HG03469 (cell line): ENCODE measurements at regions not wholly inside any gene's neighbourhood (a gene's known extent, or its start where the extent isn't known, plus 50 kb on each side); places are given as distances from the start of the nearest gene placed in this dataset.

Source experiments
- ATAC-seq: cut with Tn5 transposase; IDR thresholded peaks from one replicate; pipeline ENCODE4 v1.9.1; 2021; ENCODE audit warnings: mild to moderate bottlenecking, moderate library complexity, moderate number of reproducible peaks; ENCODE audit not compliant: unreplicated experiment

DNA sequence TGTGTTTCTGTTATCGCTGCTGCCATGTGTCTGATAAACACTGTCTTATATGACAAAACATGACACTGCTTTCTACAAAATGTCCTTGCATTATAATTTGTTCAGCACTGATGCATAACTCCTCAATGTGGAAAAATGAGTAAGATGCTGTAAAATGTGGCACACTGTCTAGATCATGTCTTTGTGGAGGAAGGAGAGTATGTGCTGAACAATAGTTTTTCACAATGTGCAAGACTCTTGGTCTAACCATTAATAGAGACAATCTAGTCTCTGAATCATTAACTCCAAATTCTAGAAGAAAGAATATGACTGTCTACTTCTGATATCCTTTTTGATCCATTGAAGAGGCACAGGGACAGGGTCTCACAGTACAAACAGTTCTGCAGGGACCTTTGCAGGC lies 127.9 kb upstream of the RARB start:
- ATAC-seq, result no peak

DNA sequence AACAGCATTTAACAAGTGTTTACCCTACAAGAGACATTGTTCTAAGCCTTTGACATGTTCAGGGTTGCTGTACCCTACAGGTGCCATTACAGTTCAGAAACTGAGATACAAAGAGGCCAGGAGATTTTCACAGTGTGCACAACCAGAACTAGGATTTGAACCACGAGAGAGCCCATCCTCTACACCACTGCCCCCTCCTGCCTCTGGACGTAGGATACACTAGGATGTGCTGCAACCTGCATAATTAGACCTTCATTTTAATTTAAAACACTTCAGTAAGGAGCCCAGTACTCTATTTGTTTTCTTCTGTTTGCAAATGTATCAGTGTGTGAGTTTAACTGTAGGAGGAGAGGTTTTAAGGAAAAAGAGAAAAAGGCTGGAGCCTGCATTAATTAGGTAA lies 123.1 kb upstream of the RARB start:
- no peak for ATAC-seq

DNA sequence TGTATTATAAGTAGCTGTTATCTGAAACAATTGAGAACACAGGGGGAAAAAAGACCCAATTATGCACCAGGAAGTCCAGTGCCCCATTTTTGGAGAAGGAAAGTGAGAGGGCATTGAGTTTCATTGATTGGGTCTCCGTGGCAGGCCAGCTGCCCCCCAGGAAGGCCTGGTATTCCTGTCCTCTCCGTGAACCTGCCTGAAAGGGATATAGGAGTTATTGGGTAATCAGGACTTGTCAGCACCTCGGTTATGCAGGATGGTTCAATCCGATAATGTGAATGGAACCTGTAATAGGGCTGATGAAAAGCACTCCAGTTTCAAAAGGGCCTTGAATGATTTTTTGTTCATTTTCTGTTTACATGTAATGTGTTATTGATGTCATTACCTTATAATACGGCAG lies 122.0 kb upstream of the RARB start:
- ATAC-seq, result no peak

DNA sequence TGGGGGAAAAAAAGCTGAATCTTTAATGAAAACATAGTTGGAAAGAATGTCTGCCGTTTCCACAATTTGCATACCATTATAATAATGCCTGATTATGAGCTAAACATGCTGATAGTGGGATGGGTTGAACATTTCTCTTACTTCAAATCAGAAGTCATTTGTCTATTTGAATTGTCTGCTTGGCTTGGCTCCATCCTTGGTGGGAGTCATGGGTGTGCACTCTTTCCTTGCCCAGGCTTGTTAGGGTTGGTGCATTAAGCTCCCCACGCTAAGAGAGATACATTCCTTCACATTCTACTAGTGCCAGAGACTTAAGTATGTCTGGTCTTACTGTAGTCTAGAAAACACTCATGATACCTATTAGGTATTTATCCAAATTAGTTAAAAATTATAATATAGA lies 121.4 kb upstream of the RARB start:
- no peak for ATAC-seq

DNA sequence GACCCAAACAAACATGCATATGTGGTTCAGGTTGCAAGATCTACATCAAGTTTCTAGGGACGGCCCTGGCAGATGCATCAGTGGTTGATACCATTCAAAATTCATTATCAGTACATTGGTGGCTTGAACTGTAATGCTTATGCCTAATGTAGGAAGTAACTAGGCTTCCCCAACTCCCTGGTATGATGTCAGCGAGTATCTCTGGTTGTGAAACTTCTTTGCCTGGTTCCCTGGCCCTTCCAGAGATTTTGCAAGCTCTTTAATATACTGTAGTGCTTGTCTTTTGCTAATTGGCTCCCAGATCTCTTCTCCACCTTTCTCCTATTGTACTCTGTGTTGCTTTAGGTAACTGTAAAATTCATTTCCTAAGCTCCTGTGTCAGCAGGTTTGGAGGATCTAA lies 114.8 kb upstream of the RARB start:
- no peak for ATAC-seq

DNA sequence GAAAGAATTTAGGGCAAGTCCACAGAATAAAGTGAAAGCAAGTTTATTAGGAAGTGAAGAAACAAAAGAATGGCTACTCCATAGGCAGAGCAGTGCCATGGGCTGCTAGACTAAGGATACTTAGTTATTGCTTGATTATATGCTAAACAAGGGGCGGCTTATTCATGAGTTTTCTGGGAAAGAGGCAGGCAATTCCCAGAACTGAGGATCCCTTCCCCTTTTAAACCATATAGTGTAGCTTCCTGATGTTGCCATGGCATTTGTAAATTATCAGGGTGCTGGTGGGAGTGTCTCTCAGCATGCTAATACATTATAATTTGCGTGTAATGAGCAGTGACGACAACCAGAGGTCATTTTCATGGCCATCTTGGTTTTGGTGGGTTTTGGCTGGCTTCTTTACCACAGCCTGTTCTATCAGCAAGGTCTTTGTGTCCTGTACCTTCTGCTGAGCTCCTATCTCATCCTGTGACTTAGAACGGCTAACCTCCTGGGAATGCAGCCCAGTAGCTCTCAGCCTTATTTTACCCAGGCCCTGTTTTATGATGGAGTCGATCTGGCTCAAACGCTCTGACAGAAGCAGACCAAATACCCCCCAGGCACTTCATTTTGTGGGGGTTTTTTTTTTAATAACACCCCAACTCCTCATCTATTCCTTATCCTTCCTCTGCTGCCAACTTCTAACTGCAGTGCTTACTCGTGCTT lies 103.0 kb upstream of the RARB start:
- ATAC-seq, result no peak

DNA sequence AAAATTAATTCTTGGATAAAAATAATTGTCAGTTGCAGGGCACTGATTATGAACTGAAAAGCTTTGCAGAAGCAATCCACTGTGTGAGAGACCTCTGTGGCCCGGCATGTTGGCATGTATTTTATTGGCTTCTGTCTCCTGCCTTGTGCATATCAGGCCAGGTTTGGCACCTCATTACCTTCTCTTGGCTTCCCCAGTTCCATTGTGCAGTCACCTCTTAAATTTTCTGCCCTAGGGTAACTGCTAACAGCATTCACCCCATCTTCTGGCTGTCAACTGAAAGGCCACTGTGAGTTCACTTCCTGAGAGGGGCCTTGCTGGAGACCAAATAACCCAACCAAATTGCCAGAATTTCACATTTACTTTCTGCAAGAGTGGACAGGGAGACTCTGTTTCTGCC lies 92.7 kb upstream of the RARB start:
- no peak for ATAC-seq

DNA sequence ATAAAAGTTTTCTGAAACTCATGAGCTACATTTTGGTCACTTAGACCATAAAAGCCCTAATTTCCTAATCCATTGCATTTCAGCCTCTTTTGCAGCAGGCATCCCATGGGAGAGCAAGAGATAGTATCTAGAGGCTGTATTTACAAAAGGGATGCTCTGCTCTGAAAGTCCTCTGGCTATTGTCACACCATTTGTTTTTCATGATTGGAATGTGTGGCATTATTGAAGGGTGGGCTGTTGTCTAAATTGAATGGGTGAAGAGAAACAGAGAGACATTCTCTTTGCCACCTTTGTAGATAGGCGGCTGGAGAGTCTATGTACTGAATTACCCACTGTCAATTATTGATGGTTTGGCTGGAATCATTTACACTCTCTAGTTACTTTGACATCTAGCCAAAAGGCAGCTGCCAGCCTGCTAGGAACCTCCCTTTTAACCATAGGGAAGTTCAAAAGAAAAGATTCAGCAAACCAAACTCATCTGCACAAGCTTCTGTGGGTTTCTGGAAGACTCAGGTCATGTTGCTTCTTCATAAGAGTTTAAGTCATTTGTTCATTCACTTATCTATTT lies 89.8 kb upstream of the RARB start:
- ATAC-seq, result no peak

DNA sequence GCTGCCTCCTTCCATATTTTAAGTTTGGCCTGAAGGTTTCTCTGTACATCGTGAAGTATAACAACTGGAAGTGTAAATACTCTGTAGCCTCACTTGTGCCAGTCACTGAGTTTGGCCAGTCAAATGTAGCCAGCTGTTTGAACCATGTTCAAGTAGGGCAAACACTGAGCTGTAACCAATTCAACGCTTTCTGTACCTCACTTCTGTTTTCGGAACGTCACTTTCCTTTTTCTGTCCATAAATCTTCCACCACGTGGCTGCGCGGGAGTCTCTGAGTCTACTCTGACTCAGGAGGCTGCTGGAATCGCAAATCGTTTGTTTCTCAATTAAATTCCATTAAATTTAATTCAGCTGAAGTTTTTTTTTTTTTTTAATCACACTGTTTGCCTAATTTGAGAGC lies 88.8 kb upstream of the RARB start:
- ATAC-seq, result no peak

DNA sequence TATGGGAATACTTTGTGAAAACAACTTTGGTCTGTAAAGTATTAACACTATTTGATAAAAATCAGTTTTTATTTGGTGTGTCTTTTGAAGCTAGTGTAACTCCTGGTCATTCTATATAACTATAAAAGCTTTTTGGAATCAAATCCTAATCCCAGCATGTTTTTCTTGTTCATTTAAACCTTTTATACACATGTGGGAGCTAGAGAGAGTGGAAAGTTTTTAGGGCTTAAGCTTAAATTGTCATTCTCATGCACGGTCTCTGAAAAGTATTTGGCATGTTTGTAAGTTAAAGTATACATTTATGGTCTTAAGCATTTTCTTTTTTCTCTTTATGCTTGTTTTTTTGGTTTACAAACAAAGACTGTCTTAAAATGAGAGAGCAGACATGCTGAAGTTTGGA lies 83.4 kb upstream of the RARB start:
- ATAC-seq, result no peak

DNA sequence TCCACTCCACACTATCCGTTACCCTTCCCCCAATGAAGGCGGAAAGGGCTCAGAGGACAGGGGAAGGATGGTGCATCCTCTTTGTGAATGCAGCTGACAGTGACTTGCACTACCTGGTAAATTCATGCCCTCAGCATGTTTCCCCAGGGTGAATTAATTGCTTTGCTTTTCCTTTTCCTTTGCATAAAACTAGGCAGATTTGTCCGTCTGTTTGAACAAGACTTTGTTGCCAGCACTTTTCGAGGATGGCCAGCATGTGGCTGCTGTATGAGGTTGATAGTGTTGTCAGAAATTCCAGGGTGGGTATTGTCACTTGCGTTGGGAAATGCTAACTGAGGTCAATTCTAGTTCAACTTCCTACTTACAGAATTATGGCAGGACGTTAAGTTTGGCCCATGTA lies 79.0 kb upstream of the RARB start:
- ATAC-seq, result no peak

DNA sequence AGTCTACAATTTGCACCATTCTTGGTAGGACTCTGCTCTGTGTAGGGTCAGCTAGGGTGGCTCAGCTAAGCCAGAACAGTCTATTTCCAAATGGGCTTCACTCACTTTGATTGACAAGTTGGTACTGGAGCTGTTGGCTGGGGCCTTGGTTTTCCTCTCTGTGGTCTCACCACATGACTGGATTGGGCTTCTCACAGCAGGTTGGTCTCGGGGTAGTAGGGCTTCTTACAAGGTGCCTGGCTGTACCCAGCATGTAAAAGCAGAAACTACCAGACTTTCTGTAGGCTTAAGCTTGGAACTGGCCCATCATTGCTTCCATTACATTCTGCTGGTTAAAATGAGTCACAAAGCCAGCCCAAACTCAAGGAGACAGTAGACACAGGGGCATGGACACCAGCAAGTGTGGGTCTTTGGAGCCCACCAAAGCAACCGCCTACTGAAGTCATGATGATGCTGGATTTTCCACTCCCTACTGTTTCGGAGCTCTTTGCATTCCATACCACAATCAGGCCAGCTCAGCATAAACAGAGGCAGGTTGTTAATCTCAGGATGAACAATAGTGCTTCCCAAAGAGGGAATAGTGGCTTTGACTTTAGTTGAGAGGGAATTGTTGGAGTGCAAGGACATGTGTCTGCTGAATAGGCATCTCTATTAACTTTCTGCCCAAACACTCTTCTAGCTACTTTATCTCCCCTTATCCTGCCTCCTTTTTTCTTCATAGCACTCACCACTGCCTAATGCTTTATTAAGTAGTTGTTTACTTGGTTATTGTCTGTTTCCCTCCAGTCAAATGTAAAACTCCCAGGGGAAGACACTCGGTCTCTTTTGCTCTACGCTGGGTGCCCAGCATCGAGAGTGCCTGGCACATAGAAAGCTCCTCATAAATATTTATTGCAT lies 78.0 kb upstream of the RARB start:
- ATAC-seq, result no peak

DNA sequence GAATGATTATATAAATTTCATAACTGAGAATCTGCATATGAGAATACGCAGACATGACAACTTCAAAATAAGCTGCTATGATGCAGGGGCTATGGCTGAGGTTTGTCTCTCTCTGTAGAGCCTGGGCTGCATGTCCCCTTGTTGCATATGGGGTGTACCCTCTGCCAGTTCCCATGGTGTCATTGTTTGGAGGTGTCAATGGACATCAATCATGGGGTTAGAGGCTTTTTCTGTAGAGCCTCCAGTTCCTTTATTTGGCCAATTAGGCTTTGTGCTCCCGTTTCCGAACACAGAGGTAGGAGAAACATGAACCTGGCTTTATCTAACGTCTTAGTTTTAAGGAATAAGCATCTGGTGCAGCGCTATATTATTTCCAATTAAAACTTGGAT lies 77.3 kb upstream of the RARB start:
- ATAC-seq, result no peak

DNA sequence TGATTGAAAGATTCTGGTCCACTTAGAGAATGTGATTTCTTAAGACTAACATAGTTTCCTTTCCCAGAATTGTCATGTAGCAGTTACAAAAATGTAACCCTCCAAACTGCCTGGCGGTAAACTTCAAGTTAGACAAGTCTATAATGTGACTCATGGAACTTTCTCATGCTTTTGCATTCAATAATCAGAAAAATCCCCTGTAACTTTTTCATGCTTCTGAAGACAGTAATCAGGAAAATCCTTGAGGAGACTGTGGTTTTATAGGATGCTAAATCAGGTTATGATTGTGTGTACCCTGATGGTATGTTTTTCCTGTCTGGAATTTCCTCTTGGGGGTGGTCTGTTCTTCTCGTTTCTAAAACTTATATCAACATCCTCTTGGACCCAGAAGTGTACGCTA lies 74.0 kb upstream of the RARB start:
- ATAC-seq, result no peak

DNA sequence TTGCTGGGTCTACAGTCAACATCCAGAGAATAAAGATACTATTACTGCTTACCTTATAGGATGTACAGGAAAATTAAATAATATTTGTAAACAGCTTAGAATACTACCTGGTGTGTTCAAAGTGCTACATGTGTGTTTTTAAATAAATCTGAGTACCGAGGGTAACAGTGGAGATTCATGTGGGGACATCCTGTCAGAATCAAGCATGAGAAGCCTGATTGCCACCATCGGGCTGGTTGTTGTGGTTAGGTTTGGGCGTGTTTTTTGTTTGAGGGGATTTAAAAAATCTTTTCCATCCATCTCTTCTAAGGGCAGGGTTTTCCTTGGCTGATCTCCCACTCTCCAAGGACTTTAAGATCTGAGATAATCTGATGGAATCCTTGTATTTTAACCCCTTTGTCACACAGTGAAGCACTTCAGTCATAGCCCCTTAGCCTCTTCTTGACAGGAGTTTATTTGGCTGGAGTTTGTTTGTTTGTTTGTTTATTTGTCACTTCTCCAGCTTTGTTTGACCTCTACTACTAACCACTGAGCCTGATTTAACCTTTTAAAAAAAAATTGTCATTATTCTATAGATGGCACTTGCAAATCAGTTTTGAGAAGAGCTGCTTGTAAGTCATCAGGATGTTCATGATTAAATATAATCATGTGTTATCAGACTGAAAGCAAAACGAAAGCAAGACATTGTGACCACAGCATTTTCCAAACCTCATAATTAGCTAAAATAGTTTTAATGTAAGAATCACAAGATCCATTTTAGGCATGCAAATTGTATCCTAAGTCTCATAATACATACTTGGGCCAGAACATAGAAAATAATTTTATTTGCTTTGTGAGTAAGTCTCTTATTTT lies 72.8 kb upstream of the RARB start:
- ATAC-seq, result no peak

DNA sequence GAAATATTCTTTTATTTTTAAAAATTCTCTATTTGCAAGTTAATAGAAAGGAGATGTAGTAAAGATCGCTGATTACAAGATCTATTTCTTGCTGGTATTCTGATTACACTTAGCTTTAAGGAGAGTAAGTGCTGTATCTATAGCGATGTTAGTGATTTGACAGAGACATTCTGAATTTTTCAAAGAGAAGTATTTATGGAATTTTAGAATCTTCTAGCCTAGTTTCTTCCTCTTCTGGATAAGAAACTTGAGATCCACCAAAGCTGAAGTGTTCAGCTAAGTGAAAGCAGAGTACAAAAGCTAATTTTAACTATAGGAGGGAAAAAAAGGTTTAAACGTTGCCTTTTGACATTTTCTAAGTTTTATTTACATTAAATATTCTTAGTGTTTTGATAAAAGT lies 72.1 kb upstream of the RARB start:
- no peak for ATAC-seq

DNA sequence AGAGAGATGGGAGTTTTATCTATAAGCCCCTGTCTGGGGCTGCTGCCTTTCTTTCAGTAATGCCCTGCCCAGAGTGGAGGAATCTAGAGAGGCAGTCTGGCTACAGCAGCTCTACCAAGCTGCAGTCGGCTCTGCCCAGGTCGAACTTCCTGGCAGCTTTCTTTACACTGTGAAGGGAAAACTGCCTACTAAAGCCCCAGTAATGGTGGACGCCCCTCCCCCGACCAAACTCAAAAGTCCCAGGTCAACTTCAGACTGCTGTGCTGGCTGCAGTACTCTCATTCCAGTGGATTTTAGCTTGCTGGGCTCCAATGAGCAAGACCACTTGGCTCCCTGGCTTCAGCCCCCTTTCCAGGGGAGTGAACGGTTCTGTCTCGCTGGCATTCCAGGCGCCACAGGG lies 65.9 kb upstream of the RARB start:
- ATAC-seq, result no peak

DNA sequence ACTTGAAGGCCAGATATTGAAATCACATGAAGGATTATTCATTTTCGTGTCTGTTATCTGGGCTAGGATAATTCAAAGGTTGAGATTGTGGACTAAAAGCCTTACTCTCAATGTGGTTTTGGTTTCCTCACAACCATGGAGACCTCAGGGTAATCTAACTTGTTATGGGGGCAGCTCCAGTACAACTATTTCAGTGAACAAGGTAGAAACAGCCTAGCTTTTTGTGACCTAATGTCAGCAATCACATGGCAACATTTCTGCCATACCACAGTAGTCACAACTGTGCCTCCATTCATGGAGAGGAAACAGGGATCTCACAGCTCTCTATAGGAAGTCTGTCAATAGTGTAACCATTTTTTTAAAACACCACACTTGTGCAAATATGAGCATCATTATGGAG lies 62.4 kb upstream of the RARB start:
- no peak for ATAC-seq

DNA sequence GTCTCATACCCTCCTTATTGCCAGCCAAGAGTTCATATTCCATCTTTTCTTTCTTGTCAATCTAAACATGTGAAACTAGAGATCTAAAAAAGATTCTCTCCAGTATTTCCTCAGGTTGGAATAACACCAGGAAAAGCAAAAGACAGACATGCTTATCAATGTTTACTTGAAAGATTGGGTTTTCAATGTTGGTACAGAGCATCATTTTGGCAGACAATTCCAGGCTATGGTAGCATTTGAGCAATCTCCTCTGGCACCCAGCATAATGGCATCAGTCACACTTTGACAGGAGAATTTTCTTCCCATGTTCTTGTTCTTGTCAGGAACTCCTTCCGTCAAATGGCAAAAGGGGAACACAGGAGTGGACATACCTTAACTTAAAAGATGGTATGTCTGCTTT lies 61.0 kb upstream of the RARB start:
- ATAC-seq, result no peak

DNA sequence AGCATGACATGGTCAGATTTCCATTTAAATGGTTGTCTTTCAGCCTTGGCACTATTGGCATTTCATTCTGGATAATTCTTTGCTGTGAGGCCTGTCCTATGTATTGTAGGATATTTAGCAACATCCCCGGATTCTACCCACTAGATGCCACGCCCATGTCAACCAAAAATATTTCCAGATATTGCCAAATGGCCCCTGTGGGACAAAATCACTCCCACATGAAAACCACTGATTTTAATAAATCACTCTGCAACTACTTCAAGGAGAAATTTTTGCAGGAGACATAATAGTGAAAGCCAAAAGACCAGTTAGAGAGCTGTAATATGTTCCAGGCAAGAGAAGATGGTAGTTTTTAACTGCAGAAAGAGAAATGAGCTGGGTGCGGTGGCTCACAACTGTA lies 55.9 kb upstream of the RARB start:
- no peak for ATAC-seq

DNA sequence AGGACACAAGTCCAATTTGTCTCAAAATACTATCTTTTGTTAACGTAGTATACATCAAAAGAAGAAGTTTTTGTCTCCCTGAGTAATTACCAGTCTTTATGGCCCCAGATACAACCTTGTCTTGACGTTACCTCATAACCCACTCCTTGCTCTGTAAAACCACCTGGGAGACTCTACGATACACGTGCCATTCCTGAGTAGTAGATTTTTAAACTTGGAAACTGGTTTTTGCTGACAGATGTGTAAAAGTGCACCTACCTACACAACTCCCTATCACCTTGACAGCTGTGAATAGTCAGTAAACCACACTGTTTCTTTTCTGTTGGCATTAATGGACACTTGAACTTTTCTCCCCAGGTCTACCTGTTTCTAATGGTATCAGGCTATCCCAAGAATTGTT lies 51.7 kb upstream of the RARB start:
- no peak for ATAC-seq
